ENCODE measurements at regions not wholly inside any gene's neighbourhood (a gene's known extent, or its start where the extent isn't known, plus 50 kb on each side); places are given as distances from the start of the nearest gene placed in this dataset.
"Not testable (repeated sequence)": the region's sequence is repeated elsewhere in the genome, so short reads cannot be mapped to it uniquely, and the experiment has no call there.

DNA sequence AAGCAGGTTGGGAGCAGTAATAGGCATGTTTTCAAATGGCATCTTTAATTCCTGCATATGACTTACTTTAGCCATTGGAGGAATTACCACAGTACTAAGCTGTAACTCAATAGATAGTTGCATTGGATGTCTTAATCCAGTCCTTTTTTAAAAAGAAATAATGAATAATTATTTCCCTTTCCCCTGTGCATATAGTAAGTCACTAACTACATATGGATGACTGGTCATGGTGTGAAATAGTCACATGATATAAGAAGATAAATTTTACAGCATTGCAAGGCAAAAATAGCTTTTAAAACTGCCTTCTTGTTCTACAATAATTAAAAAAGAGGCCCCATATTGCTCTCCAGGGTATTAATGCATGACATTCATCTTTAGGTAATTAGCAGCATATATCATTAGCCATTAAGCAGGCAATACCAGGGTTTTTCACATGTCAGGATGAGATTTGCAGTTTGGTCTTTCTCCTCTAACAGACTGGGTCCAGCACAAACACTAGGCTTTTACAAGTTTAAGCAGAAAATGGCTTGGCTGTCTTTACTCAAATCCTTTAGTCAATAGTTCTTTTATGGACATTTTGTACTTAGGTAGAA is 606.4 kb upstream of the RORB start:
- no peak for DNase-seq

DNA sequence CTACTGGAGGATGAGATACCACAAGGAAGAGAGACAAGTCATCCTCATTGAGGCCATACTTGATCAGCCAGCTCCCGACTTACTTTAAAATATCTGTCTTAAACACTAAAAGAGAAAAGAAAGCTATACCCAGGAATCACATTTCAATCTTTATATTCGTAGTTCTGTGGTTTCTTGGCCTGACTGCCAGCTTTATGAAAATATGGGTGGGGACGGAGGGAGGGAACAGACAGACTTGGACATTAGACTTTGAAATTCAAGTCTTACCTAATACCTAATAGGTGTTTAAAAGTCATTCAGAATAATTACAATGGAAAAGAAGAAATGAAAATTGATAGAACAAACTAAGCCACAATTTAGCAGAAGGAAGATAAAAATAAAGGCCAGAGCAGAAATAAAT is 604.8 kb upstream of the RORB start:
- DNase-seq = no peak

DNA sequence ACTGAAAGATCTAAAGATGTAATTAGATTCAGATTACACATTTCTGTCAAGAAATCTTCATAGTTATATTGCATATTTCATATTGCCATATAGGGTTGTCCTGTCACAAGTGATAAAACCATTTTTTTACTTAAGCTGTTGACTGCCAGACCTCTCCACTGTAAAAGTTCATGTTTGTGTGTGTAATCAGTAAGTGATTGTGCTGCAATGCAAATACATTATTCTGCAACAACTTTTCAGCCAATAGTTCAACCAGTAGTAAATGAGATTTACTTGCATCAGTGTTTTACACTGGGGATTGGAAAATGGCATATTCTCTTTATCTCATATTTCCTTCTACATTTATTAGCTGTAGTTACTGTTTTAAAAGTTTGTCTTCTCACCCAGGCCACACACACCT is 603.9 kb upstream of the RORB start:
- DNase-seq = no peak

DNA sequence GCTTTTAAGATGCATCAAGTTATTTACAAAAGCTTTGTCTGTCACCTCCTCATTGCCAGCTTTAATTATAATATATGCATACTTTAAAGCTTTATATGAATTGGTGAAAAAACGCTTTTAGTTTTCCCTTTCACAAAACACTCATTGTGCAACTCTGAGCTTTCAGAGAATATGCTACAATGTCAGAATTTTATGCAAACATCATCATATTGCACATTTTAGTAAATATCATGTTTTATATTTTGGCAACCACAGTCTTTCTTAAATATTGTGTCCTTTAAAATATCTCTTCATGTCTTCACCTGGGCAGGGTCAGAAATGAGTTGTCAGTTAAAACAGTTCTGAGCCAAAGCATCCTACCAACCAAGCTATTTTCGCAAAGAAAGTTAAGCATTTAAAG is 601.1 kb upstream of the RORB start:
- DNase-seq = no peak

DNA sequence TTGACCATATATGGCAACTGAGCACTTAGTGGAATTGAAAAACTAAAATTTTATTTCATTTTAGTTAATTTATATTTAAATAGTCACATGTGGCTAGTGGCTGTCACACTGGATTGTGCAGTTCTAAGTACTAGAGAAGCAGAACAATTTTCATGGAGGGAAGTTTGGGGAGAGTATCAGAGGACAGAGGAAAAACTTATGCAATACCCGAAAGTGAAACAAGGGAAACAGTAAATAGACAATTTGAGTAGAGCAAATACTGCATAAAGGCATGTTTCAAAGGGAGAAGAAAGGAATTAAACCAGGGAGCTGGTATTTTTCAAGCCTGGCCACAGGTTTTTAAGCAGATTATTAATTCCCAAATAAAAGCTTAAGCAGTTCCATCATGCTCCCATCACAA is 590.5 kb upstream of the RORB start:
- DNase-seq = no peak

DNA sequence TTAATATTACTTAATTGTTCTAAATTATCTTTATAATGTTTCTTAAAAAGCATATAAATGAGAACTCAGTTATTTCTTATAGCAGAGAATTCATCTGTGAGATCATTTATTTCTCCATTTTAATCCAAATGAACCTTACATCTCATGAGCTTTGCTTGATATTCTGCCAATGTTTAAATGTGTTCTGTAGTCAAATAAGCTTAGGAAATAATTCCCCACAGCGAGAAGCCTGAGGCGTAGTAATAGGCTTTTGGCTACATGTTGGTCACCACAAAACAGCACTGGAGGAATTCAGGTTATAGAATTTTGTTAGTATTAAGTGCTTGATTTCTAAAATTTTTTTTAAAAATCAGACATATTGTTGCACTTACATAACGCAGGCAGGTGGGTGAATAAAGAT is 585.3 kb upstream of the RORB start:
- DNase-seq = no peak

DNA sequence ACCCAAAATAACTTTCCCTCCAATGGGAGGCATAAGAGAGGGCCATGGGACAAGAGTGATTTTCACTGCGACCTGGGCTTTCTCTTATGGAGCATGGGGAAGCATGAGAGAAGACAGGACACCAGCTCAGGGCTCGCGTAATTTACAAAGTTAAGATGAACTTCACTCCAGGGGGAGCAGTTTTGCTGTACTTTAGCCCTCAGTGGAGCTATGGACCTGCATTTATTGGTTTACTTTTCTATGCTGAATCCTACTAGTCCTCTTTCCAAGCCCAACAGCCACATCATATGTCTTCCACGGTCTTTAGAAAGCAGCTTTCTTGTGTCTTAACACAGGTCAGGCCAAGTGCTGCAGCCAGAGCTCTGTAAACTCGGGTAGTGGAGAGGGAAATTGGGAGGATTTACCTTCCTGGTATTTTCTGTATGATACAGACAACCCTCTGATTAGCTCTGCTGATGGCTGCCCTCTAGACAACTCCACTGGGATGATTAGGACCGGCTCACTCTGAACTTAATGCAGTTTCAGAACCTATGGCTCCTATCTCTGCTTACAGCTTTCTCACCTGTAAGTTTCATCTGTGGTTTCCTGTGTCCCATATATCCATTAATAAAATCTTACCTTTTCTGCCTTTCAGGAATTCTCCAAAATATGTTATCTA is 581.0 kb upstream of the RORB start:
- no peak for DNase-seq

DNA sequence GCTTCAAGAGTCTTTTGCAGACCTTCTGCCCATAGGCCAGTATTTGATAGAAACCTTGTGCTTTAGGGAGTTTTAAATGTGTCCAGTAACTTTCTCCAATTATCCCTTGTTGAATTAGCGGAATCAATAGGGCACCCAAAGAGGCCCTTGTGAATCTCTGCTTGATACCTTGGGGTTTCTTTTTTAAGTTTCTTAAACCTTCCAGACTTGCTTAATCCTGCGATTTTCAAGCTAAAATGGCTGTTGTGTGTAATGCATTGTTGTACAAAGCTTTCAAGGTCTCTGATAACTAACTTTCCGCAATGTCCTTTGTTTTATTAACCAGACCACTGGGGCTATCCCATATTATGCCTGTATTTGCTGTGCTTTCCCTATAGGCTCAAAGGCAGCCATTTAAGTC is 577.4 kb upstream of the RORB start:
- no peak for DNase-seq

DNA sequence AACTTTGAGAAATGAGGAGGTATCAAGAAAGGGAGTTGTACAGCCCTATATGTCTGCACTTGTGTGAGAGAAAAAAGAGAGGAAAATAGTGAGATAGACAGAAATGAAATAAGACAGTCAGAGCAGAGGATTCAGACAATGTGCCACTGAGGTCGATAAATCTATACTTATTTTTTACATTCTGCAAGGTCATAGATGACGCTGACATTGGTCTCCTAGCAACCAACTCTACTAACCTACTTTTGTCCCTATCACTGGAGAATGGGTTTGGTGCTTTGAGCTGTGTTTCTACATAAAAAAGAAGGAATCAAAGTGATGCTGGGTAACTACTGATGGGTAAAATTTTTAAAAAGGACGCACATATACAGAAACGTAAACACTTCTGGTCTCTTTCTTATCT is 573.3 kb upstream of the RORB start:
- DNase-seq = no peak

DNA sequence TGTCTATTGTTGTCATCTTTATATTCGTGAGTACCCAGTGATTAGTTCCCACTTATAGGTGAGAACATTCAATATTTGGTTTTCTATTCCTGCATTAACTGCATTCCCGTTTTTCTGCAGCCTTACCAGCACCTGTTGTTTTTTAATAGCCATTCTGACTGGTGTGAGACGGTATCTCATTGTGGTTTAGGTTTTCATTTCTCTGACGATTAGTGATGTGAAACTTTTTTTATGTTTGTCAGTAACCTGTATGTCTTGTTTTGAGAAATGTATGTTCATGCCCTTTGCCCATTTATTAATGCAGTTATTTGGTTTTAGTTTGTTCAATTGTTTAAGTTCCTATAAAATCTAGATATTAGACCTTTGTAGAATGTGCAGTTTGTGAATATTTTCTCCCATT is 546.0 kb upstream of the RORB start:
- no peak for DNase-seq

DNA sequence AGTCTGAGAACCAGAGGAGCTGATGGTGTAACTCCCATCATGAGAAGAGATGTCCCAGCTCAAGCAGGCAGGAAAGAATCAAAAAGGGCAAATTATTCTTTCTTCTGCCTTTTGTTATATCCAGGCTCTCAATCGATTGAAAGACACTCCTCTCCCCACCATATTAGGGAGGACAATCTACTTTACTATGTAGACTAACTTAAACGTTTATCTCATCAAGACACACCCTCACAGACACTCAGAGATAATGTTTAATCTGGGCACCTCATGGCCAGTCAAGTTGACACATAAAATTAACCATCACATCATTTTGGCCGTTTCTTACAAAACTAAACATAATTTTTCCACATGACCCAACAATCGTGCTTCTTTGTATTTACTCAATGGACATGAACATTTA is 534.3 kb upstream of the RORB start:
- DNase-seq = no peak

DNA sequence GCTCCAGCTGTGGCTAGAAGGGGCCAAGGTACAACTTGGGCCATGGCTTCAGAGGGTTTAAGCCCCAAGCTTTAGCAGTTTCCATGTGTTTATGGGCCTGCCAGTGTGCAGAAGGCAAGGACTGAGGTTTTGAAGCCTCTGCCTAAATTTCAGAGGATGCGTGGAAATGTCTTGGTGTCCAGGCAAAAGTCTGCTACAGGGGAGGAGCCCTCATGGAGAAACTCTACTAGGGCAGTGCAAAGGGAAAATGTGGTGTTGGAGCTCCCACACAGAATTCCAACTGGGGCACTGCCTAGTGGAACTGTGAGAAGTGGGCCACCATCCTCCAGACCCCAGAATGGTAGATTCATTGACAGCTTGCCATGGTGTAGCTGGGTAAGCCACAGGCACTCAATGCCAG is 527.2 kb upstream of the RORB start:
- DNase-seq = no peak

DNA sequence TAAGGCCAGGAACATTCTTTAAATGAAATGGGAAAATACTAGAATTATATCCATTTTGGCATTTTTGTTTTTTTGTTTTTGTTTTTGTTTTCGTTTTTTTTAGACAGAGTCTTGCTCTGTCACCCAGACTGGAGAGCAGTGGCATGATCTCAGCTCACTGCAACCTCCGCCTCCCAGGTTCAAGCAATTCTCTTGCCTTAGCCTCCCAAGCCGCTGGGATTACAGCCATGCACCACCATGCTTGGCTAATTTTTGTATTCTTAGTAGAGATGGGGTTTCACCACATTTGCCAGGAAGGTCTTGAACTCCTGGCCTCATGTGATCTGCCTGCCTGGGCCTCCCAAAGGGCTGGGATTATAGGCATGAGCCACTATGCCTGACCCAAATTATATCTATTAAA is 520.7 kb upstream of the RORB start:
- DNase-seq = not testable (repeated sequence)

DNA sequence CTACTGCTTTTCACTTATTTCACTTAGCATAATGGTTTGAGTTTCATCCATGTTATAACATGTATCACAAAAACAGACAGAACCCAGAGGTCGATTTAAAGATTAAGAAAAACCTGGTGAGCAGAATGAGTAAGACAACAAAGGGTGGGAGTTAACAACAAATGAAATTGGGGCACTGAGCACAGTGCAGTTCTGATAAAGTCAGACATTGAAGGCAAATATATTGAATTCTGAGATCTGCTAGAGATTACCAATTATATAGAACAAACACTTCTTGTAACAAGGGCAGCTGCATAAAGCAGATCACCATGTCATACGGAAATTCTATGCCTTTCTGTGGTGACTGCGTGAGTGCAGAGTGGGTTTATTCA is 517.3 kb upstream of the RORB start:
- no peak for DNase-seq

DNA sequence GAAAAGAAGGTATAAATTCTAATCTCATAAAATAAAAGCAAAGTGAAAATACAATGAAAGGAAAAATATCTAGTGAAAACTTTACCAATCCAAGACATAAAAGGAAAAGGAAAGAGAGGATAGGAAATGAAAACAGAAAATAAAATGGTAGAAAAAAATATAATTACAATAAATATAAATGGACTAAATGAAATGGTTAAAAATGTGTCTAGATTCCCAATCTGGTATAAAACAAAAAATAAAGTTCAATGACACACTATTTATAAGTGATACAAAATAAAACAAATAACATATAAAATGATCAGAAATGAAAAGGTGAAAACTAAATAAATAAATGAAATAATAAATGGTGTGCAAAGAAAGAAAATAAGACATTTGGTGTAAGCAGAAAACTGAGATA is 516.4 kb upstream of the RORB start:
- no peak for DNase-seq

DNA sequence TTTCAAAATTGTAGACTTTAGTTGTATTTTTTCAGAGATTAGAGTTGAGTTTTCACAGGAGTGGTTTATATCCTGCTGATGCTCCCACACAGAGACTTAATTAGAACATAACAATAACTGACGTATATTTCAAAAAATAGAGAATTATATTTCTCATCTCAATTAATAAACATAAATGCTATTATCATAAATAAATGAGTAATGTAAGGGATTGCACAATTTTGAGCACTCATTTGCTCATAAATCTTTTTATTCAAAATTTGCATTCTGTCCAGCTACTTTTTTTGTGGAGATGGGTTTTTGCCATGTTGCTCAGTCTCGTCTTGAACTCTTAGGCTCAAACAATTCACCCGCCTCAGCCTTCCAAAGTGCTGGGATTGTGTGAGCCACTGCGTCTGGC is 515.7 kb upstream of the RORB start:
- no peak for DNase-seq

DNA sequence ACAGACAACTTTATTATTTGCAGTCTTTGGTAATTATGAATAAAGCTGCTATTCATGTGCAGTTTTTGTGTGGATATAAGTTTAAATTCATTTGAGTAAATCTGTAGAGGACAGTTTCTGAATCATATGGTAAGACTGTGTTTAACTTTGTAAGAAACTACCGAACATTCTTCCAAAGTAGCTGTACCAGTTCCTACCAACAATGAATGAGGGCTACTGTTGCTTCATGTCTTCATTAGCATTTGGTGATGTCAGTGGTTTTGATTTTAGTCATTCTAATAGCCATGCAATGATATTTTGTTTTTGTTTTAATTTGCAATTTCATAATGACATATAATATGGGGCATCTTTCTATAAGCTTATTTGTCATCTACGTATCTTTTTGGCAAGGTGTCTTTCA is 501.3 kb upstream of the RORB start:
- no peak for DNase-seq

DNA sequence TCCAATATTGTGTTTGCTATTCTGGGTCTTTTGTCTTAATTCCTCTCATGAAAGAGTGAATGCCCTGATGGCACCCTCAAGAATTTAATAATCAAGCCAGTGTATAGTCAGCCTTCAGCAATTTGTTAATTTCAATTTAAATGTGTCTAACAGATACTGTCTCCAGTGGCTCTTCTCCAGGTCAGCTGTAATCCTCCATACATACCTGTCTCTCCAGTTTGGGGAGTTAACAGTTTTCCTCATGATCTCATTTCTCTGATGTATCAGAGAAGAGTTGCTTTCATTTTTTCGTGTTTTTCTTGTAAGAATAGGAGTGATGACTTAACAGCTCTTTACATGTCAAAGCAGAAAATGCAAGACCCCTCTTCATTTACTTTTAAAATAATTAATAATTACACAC is 500.3 kb upstream of the RORB start:
- DNase-seq = no peak

DNA sequence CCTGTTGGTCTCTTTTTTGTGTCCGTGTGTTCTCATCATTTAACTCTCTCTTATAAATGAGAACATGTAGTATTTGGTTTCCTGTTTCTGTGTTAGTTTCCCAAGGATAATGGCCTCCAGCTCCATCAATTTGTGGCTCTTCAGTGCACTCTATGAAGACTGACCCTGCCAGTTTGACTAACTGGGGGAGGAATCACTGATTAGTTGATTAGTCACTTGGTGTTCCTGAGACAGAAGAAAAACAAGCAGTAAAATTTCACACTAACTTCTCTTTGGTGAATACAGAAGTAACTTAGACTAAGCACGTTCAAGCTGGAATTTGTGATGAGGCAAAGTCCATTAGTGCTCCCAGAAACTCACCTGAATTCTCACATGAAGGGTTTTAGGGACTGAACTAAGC is 495.8 kb upstream of the RORB start:
- no peak for DNase-seq

DNA sequence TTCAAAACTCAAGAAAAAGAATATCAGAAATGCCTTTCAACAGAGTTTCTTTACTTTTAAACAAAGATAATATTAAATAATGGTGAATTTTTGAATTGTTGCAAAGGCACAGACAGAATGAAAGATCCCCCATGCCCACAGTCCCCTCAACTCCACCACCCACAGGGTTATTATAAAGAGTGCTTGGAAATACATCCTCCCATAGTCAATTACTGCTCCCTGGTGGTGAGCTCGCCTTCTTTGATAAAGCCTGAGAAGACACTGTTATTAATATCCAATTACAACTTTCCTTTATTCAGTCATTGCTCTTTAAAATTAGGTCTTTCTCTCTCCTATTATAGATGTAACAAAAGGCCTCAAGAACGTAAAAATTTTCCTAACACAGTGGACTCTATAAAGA is 490.2 kb upstream of the RORB start:
- DNase-seq = no peak

DNA sequence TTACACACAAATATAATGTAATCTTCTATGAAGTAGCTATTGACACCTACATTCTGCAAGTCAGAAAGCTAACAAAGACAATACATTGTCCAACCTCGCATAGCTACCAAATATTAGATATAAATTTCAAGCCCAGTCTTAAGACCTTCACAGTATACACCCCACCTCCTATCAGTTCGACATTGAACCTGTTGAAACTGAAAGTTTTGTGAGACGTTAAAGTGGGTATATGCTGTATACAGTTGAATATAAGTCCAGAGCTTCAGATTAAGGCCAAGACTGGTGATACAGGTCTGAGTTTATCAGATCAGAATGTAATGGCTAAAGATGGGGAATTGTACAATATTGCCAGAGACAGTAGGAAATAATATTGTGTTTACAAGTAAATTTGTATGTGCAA is 489.3 kb upstream of the RORB start:
- DNase-seq = no peak

DNA sequence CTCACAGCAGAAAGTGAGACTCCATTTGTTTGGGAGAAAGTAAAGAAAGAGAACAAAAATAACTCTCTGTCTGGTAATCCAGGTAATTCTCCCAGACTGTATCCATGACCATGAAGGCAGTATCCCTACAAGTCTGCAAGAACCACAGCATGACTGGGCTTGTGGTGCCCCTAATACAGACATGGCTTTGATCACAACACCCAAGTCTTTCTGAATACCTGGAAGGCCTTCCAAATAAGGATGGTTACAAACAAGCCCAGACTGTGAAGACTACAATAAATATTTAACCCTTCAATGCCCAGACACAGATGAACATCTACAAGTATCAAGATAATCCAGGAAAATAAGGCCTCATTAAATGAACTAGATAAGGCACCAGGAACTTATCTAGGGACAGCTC is 481.1 kb upstream of the RORB start:
- DNase-seq = no peak

DNA sequence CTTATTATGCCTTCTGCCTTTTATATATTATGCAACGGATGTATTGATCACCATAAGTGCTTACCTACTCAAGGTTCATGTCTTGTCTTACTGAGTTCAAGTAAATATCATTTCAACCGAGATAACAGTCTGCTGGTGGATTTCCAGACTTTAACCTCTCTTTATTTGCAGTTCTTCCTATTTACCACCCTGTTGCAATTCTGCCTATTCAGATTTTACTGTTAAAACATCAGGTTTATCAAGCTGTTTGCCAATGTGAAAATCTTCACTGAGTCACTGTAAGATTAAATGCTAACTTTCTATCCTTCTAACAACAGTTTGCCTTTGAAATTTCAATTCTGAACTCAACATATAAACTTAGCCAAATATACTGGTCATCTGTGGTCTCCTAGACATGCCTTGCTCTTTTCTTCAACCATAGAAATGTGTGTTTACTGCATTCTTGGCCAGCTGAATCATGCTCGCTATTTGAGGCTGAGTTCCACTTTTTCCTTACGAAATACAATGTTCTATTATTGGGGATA is 471.7 kb upstream of the RORB start:
- DNase-seq = no peak

DNA sequence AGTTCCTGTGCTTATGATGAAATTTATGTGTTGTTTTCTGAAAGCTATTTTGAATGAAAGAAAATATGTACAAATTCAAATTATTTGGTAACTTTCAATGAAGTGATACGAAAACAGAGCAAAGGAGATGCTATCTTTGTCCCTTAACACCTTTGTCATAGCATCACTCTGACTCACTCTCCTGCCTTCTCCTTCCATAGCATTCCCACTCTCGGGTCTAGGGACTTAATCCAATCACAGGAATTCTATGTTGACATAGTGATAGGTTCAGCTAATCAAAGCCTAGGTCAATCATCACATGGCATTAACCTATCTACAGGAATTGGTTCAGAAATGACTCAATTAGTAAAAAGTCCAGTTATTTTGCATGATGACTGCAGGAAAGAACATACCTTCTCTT is 464.7 kb upstream of the RORB start:
- no peak for DNase-seq

DNA sequence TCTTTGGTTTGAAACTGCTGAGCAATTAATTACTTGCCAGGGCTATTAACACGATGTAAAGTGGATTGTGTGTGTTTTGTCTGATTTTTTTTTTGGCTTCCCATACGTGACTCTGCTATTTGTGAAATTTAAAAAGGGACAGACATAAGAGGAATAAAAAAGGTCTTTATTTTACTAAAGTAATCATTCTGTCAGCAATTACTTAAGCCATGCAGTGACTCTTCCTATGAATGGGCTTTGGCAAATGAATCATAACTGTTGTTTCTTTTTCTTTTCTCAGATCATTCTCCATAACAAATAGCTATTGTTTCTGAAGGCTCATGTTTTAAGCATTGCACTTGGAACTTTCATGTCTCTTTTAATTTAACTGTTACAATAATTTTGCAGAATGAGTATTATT is 461.3 kb upstream of the RORB start:
- no peak for DNase-seq

Data from CD4-positive, alpha-beta T cell treated with Interferon alpha-2 for 1 hour (primary cell).